ENCODE measurements at regions not wholly inside any gene's neighbourhood (a gene's known extent, or its start where the extent isn't known, plus 50 kb on each side); places are given as distances from the start of the nearest gene placed in this dataset.
A peak's percentile ranks its signal among the peaks of the same experiment; 100 is the strongest.

GRCh38 chr18:71729611-71730010, 814.5 kb downstream of the CBLN2 start:
- no TSS peak for BruUV-seq (replicated peaks)
- TF ChIP-seq CTCF (IDR thresholded peaks at IDR 0.05; ENCODE audit: unreplicated experiment), result no peak
- no peaks in the 10 kb centered on the region for H3K36me3 Mint-ChIP-seq (ENCODE audit: insufficient read depth, unreplicated experiment)
- DNase-seq (ENCODE audit: unreplicated experiment), result no peak
- no peaks in the 10 kb centered on the region for H3K9me3 Mint-ChIP-seq (ENCODE audit: unreplicated experiment)
- H3K27me3 Mint-ChIP-seq (ENCODE audit: insufficient read depth, unreplicated experiment), result peaks cover 18% of the 10 kb centered on the region
- ChIA-PET CTCF (no interaction called here), POLR2A (no interaction called here)
- H3K4me1 Mint-ChIP-seq (ENCODE audit: insufficient read depth, unreplicated experiment), result no peaks in the 10 kb centered on the region
- intact Hi-C loops (cut with micrococcal nuclease), result no loop called here
- H3K4me3 Mint-ChIP-seq (ENCODE audit: unreplicated experiment), result no peak overlapping the region
- no peak overlapping the region for H3K27ac Mint-ChIP-seq (ENCODE audit: low read depth, unreplicated experiment)

- ChIA-PET POLR2A (no interaction called here), CTCF (no interaction called here)
- Mint-ChIP-seq H3K36me3 (ENCODE audit: insufficient read depth, unreplicated experiment) (no peaks in the 10 kb centered on the region), H3K27ac (ENCODE audit: low read depth, unreplicated experiment) (no peak overlapping the region), H3K9me3 (ENCODE audit: unreplicated experiment) (no peaks in the 10 kb centered on the region), H3K27me3 (ENCODE audit: insufficient read depth, unreplicated experiment) (peaks cover 1% of the 10 kb centered on the region), H3K4me3 (ENCODE audit: unreplicated experiment) (no peak overlapping the region), H3K4me1 (ENCODE audit: insufficient read depth, unreplicated experiment) (no peaks in the 10 kb centered on the region)
- no TSS peak for BruUV-seq (replicated peaks)
- DNase-seq (ENCODE audit: unreplicated experiment), result no peak
- intact Hi-C loops (cut with micrococcal nuclease), result no loop called here
- no peak for TF ChIP-seq CTCF (IDR thresholded peaks at IDR 0.05; ENCODE audit: unreplicated experiment)
These were observed 816.2 kb downstream of the CBLN2 start for GRCh38 chr18:71727909-71728308.

GRCh38 chr18:71725256-71725655, 818.9 kb downstream of the CBLN2 start:
- ChIA-PET CTCF (no interaction called here), POLR2A (interaction anchor here (0.6 kb wide), 1 partner anchor 15 kb away, joined by 3 read pairs; no protein-coding TSS in a partner anchor)
- H3K4me3 Mint-ChIP-seq (ENCODE audit: unreplicated experiment), result no peak overlapping the region
- no peak for TF ChIP-seq CTCF (IDR thresholded peaks at IDR 0.05; ENCODE audit: unreplicated experiment)
- no peaks in the 10 kb centered on the region for H3K36me3 Mint-ChIP-seq (ENCODE audit: insufficient read depth, unreplicated experiment)
- no peaks in the 10 kb centered on the region for H3K27me3 Mint-ChIP-seq (ENCODE audit: insufficient read depth, unreplicated experiment)
- no peaks in the 10 kb centered on the region for H3K9me3 Mint-ChIP-seq (ENCODE audit: unreplicated experiment)
- DNase-seq (ENCODE audit: unreplicated experiment), result no peak
- no peaks in the 10 kb centered on the region for H3K4me1 Mint-ChIP-seq (ENCODE audit: insufficient read depth, unreplicated experiment)
- intact Hi-C loops (cut with micrococcal nuclease), result no loop called here
- BruUV-seq (replicated peaks), result no TSS peak
- H3K27ac Mint-ChIP-seq (ENCODE audit: low read depth, unreplicated experiment), result no peak overlapping the region

GRCh38 chr18:71707985-71708500, 836.1 kb downstream of the CBLN2 start:
- DNase-seq (ENCODE audit: unreplicated experiment), result peak; percentile 14
- Mint-ChIP-seq H3K4me3 (ENCODE audit: unreplicated experiment) (no peak overlapping the region), H3K4me1 (ENCODE audit: insufficient read depth, unreplicated experiment) (peaks cover 10% of the 10 kb centered on the region), H3K9me3 (ENCODE audit: unreplicated experiment) (no peaks in the 10 kb centered on the region), H3K27ac (ENCODE audit: low read depth, unreplicated experiment) (peak overlapping the region; percentile 21), H3K27me3 (ENCODE audit: insufficient read depth, unreplicated experiment) (peaks cover 11% of the 10 kb centered on the region), H3K36me3 (ENCODE audit: insufficient read depth, unreplicated experiment) (no peaks in the 10 kb centered on the region)
- TF ChIP-seq CTCF (IDR thresholded peaks at IDR 0.05; ENCODE audit: unreplicated experiment), result no peak
- ChIA-PET POLR2A (interaction anchor here (0.6 to 1.3 kb wide), 2 partner anchors 9 to 13 kb away, joined by 3 read pairs; no protein-coding TSS in a partner anchor), CTCF (no interaction called here)
- intact Hi-C loops (cut with micrococcal nuclease), result no loop called here
- no TSS peak for BruUV-seq (replicated peaks)

Measured in MCF 10A (cell line).